SK-N-MC (cell line): ENCODE measurements at regions not wholly inside any gene's neighbourhood (a gene's known extent, or its start where the extent isn't known, plus 50 kb on each side); places are given as distances from the start of the nearest gene placed in this dataset.

Experiments
- EZH2 ChIP-seq: fragments of 200-600 bp; sonication (generic); IDR thresholded peaks from one replicate; pipeline ENCODE4 v1.6.1; 2017; ENCODE audit warnings: antibody characterized with exemption
- FOXP2 ChIP-seq: optimal IDR thresholded peaks from 2 replicates; pipeline ENCODE3; 2011; ENCODE audit warnings: mild to moderate bottlenecking, moderate library complexity; ENCODE audit not compliant: insufficient read depth; ENCODE audit errors: extremely low read length, control extremely low read depth
- POLR2AphosphoS5 ChIP-seq: IDR thresholded peaks from 2 replicates; pipeline ENCODE4 v1.6.1; 2012; ENCODE audit warnings: mild to moderate bottlenecking, low read depth, low read length, borderline replicate concordance

DNA sequence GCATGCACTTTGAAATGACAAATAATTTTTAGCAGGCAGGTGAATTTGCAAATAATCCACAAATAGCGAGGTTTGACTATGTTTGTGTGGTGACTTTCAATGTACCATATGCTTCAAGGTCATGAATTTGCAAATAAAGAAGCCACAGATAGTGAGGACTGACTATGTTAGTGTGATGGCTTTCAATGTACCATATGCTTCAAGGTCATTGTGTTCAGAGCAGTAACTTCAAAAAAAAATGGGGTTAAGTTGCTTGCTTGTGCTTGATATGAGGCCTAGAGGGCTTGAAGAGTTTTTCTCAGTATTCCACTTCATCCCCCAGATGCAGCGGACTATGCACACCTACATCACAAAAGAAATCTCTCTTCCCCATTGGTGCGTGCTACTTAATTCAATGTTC lies 602.9 kb upstream of the LRRTM4 start:
- TF ChIP-seq EZH2 (no peak), POLR2AphosphoS5 (no peak), FOXP2 (no peak)
